ENCODE measurements at regions not wholly inside any gene's neighbourhood (a gene's known extent, or its start where the extent isn't known, plus 50 kb on each side); places are given as distances from the start of the nearest gene placed in this dataset.

- Mint-ChIP-seq H3K4me3 (peak overlapping the region; percentile 41), H3K9me3 (no peaks in the 10 kb centered on the region), H3K27ac (ENCODE audit: unreplicated experiment) (peak overlapping the region; percentile 67), H3K36me3 (ENCODE audit: low read depth) (no peaks in the 10 kb centered on the region), H3K4me1 (peaks cover 22% of the 10 kb centered on the region), H3K27me3 (ENCODE audit: low read depth) (peaks cover 32% of the 10 kb centered on the region)
- TF ChIP-seq CTCF (conservative IDR thresholded peaks at IDR 0.05) = no peak
- DNase-seq (ENCODE audit: low read depth, low spot score) = no peak
These were observed 199.0 kb downstream of the BRD1 start for GRCh38 chr22:49628391-49629260.

- TF ChIP-seq CTCF (conservative IDR thresholded peaks at IDR 0.05) = no peak
- DNase-seq (ENCODE audit: low read depth, low spot score) = no peak
- Mint-ChIP-seq H3K36me3 (ENCODE audit: low read depth) (no peaks in the 10 kb centered on the region), H3K9me3 (no peaks in the 10 kb centered on the region), H3K4me3 (no peak overlapping the region), H3K27me3 (ENCODE audit: low read depth) (peaks cover 32% of the 10 kb centered on the region), H3K4me1 (peaks cover 18% of the 10 kb centered on the region), H3K27ac (ENCODE audit: unreplicated experiment) (no peak overlapping the region)
These were observed 200.2 kb downstream of the BRD1 start for GRCh38 chr22:49627217-49628181.

- Mint-ChIP-seq H3K36me3 (ENCODE audit: low read depth) (no peaks in the 10 kb centered on the region), H3K27me3 (ENCODE audit: low read depth) (peaks cover 32% of the 10 kb centered on the region), H3K4me3 (no peak overlapping the region), H3K4me1 (peaks cover 16% of the 10 kb centered on the region), H3K27ac (ENCODE audit: unreplicated experiment) (no peak overlapping the region), H3K9me3 (no peaks in the 10 kb centered on the region)
- DNase-seq (ENCODE audit: low read depth, low spot score) = no peak
- no peak for TF ChIP-seq CTCF (conservative IDR thresholded peaks at IDR 0.05)
These were observed 201.1 kb downstream of the BRD1 start for GRCh38 chr22:49626361-49627216.

GRCh38 chr22:49624421-49625177 lies 203.1 kb downstream of the BRD1 start:
- H3K27ac Mint-ChIP-seq (ENCODE audit: unreplicated experiment) = no peak overlapping the region
- H3K4me3 Mint-ChIP-seq = no peak overlapping the region
- H3K27me3 Mint-ChIP-seq (ENCODE audit: low read depth) = peaks cover 33% of the 10 kb centered on the region
- no peak for TF ChIP-seq CTCF (conservative IDR thresholded peaks at IDR 0.05)
- H3K9me3 Mint-ChIP-seq = no peaks in the 10 kb centered on the region
- H3K4me1 Mint-ChIP-seq = peaks cover 11% of the 10 kb centered on the region
- DNase-seq (ENCODE audit: low read depth, low spot score) = no peak
- H3K36me3 Mint-ChIP-seq (ENCODE audit: low read depth) = no peaks in the 10 kb centered on the region

All from neural crest cell (in vitro differentiated cells).